ENCODE measurements at regions not wholly inside any gene's neighbourhood (a gene's known extent, or its start where the extent isn't known, plus 50 kb on each side); places are given as distances from the start of the nearest gene placed in this dataset.

- Mint-ChIP-seq H3K4me1 (peaks cover 0 to 14% (median 4%) of the 10 kb centered on the region in 3 donors), H3K9me3 (no peaks in the 10 kb centered on the region), H3K27ac (peak overlapping the region in 1 of 6 donors; percentile 41), H3K36me3 (no peaks in the 10 kb centered on the region), H3K27me3 (no peaks in the 10 kb centered on the region), H3K4me3 (no peak overlapping the region)
- DNase-seq (no peak), ATAC-seq (ENCODE audit: low read depth in 2 of 2) (no peak)
Measured at GRCh38 chr9:105138306-105138801, 106.1 kb upstream of the SLC44A1 start.

- H3K27me3 Mint-ChIP-seq: peaks cover 3 to 5% (median 5%) of the 10 kb centered on the region in 3 donors
- H3K27ac Mint-ChIP-seq: no peak overlapping the region
- DNase-seq (no peak), ATAC-seq (ENCODE audit: low read depth in 2 of 2) (peak; percentile 37 to 49)
- H3K4me1 Mint-ChIP-seq: peaks cover 0 to 14% (median 4%) of the 10 kb centered on the region in 3 donors
- H3K36me3 Mint-ChIP-seq: no peaks in the 10 kb centered on the region
- no peaks in the 10 kb centered on the region for H3K9me3 Mint-ChIP-seq
- no peak overlapping the region for H3K4me3 Mint-ChIP-seq
Measured at GRCh38 chr9:105141146-105141975, 103.1 kb upstream of the SLC44A1 start.

DNA sequence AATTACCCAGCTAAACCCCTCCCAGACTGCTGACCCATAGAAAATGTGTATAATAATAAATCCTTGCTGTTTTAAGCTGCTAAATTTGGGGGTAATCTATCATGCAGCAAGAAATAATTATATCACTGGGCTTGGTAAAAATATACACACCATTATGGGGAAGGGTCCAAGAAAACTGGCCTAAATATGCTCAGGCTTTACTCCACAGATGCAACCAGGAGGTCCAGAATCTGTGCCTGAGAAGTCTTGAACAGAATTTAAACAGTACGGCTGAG lies 102.5 kb upstream of the SLC44A1 start:
- Mint-ChIP-seq H3K4me3 (no peak overlapping the region), H3K27me3 (peaks cover 4 to 6% (median 5%) of the 10 kb centered on the region in 3 donors), H3K36me3 (no peaks in the 10 kb centered on the region), H3K27ac (peak overlapping the region in 1 of 6 donors; percentile 36), H3K9me3 (no peaks in the 10 kb centered on the region), H3K4me1 (peaks cover 0 to 14% (median 4%) of the 10 kb centered on the region in 3 donors)
- ATAC-seq (ENCODE audit: low read depth in 2 of 2) (no peak), DNase-seq (no peak)

DNA sequence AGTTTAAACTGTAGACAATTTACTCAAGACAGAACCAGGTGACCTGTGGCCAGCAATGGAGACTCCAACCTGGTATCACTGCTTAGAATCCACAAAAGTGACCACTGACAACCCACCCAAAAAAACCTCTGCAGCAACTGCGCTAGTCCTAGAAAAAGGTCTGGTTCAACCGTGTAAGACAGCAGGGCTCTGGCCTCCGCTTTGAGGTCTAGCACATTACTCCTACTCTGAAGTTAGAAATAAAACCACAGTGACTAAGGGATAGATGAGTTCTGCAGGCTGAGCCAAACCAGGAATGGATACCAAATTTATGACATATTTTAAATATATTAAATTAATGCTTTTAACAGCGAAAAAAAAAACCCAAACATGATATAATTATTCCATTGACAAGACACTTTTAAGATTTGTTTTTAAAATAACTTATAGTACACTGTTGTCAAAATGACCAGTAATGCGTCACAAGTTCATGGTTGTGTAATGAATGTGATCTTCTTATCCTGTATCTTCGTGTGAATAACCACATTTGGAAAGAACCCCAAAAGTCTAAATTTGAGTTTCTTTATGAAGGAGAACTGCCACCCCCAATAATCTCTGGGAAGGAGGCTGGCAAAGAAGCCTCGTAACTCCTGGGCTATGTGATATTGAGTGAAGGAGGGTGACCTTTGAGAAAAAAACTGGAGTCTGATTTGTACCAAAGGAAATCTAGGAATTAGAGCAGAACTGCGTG lies 101.9 kb upstream of the SLC44A1 start:
- H3K27me3 Mint-ChIP-seq: peaks cover 4 to 6% (median 5%) of the 10 kb centered on the region in 3 donors
- H3K4me1 Mint-ChIP-seq: peaks cover 0 to 14% (median 4%) of the 10 kb centered on the region in 3 donors
- no peaks in the 10 kb centered on the region for H3K36me3 Mint-ChIP-seq
- no peak overlapping the region for H3K4me3 Mint-ChIP-seq
- H3K9me3 Mint-ChIP-seq: no peaks in the 10 kb centered on the region
- ATAC-seq (ENCODE audit: low read depth in 2 of 2) (no peak), DNase-seq (no peak)
- H3K27ac Mint-ChIP-seq: peak overlapping the region in 1 of 6 donors; percentile 53

DNA sequence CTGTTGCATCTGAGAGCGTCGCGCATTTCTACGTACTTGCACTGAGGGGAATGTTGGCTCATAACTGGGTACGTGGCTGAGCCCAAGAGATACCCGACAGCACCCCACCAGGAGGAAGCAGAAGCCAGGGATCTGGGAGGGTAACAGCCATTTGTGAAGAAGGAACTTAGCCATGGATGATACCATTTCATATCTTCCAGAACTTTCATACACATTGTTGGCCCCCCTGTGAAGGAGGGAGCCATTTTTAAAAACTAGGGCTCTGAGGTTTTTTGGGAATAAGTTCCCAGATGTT lies 101.4 kb upstream of the SLC44A1 start:
- ATAC-seq (ENCODE audit: low read depth in 2 of 2) (no peak), DNase-seq (no peak)
- Mint-ChIP-seq H3K4me1 (peaks cover 0 to 14% (median 4%) of the 10 kb centered on the region in 3 donors), H3K9me3 (no peaks in the 10 kb centered on the region), H3K4me3 (no peak overlapping the region), H3K36me3 (no peaks in the 10 kb centered on the region), H3K27ac (peak overlapping the region in 1 of 6 donors; percentile 53), H3K27me3 (peaks cover 4 to 6% (median 5%) of the 10 kb centered on the region in 3 donors)

- H3K27ac Mint-ChIP-seq: no peak overlapping the region
- H3K9me3 Mint-ChIP-seq: no peaks in the 10 kb centered on the region
- H3K36me3 Mint-ChIP-seq: no peaks in the 10 kb centered on the region
- no peak overlapping the region for H3K4me3 Mint-ChIP-seq
- DNase-seq: no peak
- H3K27me3 Mint-ChIP-seq: peaks cover 4 to 6% (median 5%) of the 10 kb centered on the region in 3 donors
- H3K4me1 Mint-ChIP-seq: peaks cover 0 to 9% (median 0%) of the 10 kb centered on the region in 3 donors
- no peak for ATAC-seq (ENCODE audit: low read depth in 2 of 2)
Measured at GRCh38 chr9:105144076-105144475, 100.4 kb upstream of the SLC44A1 start.

GRCh38 chr9:105144841-105145240 lies 99.6 kb upstream of the SLC44A1 start:
- H3K27ac Mint-ChIP-seq: no peak overlapping the region
- DNase-seq (no peak), ATAC-seq (ENCODE audit: low read depth in 2 of 2) (no peak)
- no peaks in the 10 kb centered on the region for H3K9me3 Mint-ChIP-seq
- H3K27me3 Mint-ChIP-seq: peaks cover 4 to 6% (median 5%) of the 10 kb centered on the region in 3 donors
- H3K4me3 Mint-ChIP-seq: no peak overlapping the region
- H3K4me1 Mint-ChIP-seq: peaks cover 0 to 9% (median 0%) of the 10 kb centered on the region in 3 donors
- H3K36me3 Mint-ChIP-seq: no peaks in the 10 kb centered on the region

DNA sequence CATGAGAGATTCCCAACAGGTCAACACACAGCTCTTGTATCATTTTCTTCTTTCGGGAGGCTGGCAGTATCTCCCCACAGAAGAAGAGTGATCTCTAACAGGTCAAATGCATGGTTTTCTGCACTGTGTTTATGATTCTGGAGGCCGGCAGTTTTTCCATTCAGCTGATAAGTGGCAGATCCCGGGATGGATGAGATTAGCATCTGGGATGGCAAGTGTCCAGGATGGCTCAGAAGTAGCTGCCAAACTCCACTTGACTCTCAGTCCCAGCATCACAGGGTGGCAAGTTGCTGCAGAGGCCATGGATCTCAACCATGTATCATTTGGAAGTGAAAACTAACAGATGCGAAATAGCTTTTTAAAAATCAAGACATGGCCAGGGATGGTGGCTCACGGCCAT lies 97.8 kb upstream of the SLC44A1 start:
- H3K27ac Mint-ChIP-seq: no peak overlapping the region
- peaks cover 4 to 6% (median 5%) of the 10 kb centered on the region in 3 donors for H3K27me3 Mint-ChIP-seq
- ATAC-seq (ENCODE audit: low read depth in 2 of 2): no peak
- DNase-seq: no peak
- H3K4me1 Mint-ChIP-seq: peaks cover 0 to 10% (median 0%) of the 10 kb centered on the region in 3 donors
- no peak overlapping the region for H3K4me3 Mint-ChIP-seq
- H3K36me3 Mint-ChIP-seq: no peaks in the 10 kb centered on the region
- H3K9me3 Mint-ChIP-seq: no peaks in the 10 kb centered on the region

- no peak for DNase-seq
- no peak overlapping the region for H3K4me3 Mint-ChIP-seq
- peaks cover 4 to 6% (median 5%) of the 10 kb centered on the region in 3 donors for H3K27me3 Mint-ChIP-seq
- peaks cover 0 to 6% (median 0%) of the 10 kb centered on the region in 3 donors for H3K4me1 Mint-ChIP-seq
- no peaks in the 10 kb centered on the region for H3K9me3 Mint-ChIP-seq
- no peak overlapping the region for H3K27ac Mint-ChIP-seq
- no peaks in the 10 kb centered on the region for H3K36me3 Mint-ChIP-seq
- ATAC-seq (ENCODE audit: low read depth in 2 of 2): no peak
Measured at GRCh38 chr9:105147110-105147871, 97.2 kb upstream of the SLC44A1 start.

- DNase-seq (no peak), ATAC-seq (ENCODE audit: low read depth in 2 of 2) (no peak)
- Mint-ChIP-seq H3K27me3 (peaks cover 4 to 6% (median 4%) of the 10 kb centered on the region in 3 donors), H3K9me3 (no peaks in the 10 kb centered on the region), H3K4me1 (peaks cover 0 to 6% (median 0%) of the 10 kb centered on the region in 3 donors), H3K36me3 (no peaks in the 10 kb centered on the region), H3K4me3 (no peak overlapping the region), H3K27ac (no peak overlapping the region)
Measured at GRCh38 chr9:105148328-105149006, 96.0 kb upstream of the SLC44A1 start.

DNA sequence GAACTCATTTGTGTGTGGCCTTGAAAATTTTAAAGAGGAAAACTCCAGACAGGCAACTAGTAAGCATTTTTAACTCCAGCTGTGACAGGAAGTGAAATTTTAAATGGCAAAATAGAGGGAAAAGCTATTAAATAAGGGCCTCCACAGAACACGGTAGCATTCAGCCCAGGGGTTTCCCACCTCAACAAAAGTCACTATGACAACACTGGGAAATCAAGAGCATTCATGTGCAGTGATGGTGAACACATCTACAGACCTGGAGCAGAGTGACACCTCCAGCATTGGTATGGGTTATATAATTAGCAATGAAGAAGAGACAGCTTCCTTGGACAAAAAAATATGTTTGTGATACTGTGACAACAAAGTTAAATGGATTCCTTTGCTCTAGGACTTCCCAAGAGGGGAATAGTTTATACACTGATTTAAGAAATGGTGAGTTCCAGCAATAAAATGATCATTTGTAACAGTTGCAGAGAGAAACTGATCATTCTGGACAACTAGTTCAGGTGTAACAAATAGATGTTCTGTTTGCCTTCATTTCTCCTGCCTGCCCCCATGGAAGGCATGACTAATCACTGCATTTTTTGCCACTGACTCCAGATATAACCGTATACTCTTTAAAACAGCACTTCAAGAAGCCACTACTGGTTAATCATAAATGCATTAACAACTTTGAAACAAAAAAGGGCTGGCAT lies 93.3 kb upstream of the SLC44A1 start:
- no peaks in the 10 kb centered on the region for H3K9me3 Mint-ChIP-seq
- H3K27me3 Mint-ChIP-seq: peaks cover 0 to 4% (median 3%) of the 10 kb centered on the region in 3 donors
- DNase-seq (no peak), ATAC-seq (ENCODE audit: low read depth in 2 of 2) (peak; percentile 56 to 70)
- peak overlapping the region in 1 of 8 donors; percentile 43 for H3K4me3 Mint-ChIP-seq
- no peak overlapping the region for H3K27ac Mint-ChIP-seq
- peaks cover 0 to 12% (median 0%) of the 10 kb centered on the region in 3 donors for H3K4me1 Mint-ChIP-seq
- H3K36me3 Mint-ChIP-seq: no peaks in the 10 kb centered on the region

- no peaks in the 10 kb centered on the region for H3K27me3 Mint-ChIP-seq
- ATAC-seq (ENCODE audit: low read depth in 2 of 2) (no peak), DNase-seq (no peak)
- no peaks in the 10 kb centered on the region for H3K36me3 Mint-ChIP-seq
- H3K9me3 Mint-ChIP-seq: no peaks in the 10 kb centered on the region
- no peak overlapping the region for H3K4me3 Mint-ChIP-seq
- peak overlapping the region in 1 of 6 donors; percentile 68 for H3K27ac Mint-ChIP-seq
- H3K4me1 Mint-ChIP-seq: peaks cover 0 to 12% (median 0%) of the 10 kb centered on the region in 3 donors
Measured at GRCh38 chr9:105151686-105151995, 92.8 kb upstream of the SLC44A1 start.
